ENCODE measurements at regions not wholly inside any gene's neighbourhood (a gene's known extent, or its start where the extent isn't known, plus 50 kb on each side); places are given as distances from the start of the nearest gene placed in this dataset.
"Not testable (repeated sequence)": the region's sequence is repeated elsewhere in the genome, so short reads cannot be mapped to it uniquely, and the experiment has no call there.

- DNase-seq: no peak
Measured at GRCh38 chr14:21866479-21866878, 192.9 kb upstream of the OR4E1 start.

DNA sequence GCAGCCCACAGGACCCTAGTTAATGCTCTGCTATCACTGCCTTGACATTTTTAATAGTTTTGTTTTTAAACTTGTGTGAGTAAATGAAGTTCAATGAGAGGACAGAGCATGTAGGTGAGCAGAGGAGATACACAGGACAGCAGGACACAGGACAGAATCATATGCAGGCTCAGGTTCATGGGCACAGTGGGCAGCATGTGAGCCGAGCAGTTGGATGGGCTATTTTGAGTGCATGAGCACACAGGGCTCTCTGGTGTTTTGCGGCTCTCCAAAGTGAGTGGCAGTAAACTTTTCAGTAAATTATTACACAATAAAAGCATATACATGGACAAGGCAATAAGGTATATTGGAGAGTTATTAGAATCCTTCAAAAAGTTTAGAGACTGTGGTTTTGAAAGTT lies 189.7 kb upstream of the OR4E1 start:
- no peak for DNase-seq

GRCh38 chr14:21861153-21861552 lies 187.5 kb upstream of the OR4E1 start:
- no peak for DNase-seq

- DNase-seq: no peak
Measured at GRCh38 chr14:21860172-21860571, 186.6 kb upstream of the OR4E1 start.

GRCh38 chr14:21852775-21853174 lies 179.2 kb upstream of the OR4E1 start:
- no peak for DNase-seq

DNA sequence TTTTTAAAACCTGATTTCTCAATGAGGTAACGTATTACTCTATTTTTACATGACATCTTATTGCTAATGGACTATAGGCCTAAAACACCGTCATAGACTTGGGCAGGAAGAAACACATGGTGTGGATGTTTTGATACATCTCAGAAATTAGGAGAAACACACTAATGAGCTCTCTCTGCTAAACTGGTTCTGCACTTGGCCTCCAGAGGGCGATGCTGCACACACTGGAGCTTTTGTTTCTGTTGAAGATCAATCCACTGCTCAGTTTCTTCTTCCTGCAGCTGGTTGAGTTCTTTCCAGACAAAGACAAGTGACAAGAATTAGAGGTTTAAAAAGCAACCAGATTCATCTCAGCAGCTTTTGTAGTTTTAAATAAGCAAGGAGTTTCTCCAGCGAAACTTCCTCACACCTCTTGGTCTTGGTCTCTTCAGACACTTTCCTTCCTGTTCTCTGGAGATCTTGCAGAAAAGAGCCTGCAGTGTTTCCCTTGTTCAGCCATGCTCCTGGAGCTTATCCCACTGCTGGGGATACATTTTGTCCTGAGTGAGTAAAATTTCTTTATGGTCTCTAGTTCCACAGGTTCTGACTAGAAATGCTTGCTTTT lies 178.5 kb upstream of the OR4E1 start:
- no peak for DNase-seq

DNA sequence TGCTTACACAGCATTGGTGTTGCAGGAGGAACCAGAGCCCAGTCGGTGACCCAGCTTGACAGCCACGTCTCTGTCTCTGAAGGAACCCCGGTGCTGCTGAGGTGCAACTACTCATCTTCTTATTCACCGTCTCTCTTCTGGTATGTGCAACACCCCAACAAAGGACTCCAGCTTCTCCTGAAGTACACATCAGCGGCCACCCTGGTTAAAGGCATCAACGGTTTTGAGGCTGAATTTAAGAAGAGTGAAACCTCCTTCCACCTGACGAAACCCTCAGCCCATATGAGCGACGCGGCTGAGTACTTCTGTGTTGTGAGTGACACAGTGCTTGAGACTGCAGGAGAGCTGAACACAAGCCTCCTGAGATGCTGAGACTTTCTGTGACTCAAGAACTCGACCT lies 173.3 kb upstream of the OR4E1 start:
- DNase-seq: not testable (repeated sequence)

GRCh38 chr14:21846227-21846885 lies 172.7 kb upstream of the OR4E1 start:
- peak; percentile 2 for DNase-seq

DNA sequence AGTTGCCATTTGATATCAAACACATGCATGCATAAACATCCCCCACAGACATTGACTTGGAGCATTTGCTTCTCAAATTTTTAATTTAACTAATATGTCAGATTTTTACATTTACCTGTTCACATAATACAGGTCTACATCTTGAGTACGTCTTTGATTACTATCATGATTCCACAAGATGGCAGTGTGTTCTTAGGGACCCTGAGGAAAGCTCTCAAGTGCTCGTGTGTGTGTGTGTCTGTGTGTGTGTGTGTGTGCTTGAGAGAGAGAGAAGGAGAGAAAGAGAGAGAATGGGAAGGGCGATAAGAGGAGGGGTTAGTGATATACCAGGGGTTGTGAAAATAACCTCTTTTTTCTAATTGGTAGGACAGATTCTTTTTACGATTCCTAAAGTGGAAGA lies 167.1 kb upstream of the OR4E1 start:
- DNase-seq: no peak

- DNase-seq: no peak
Measured at GRCh38 chr14:21833836-21834235, 160.2 kb upstream of the OR4E1 start.

GRCh38 chr14:21825845-21826244 lies 152.2 kb upstream of the OR4E1 start:
- no peak for DNase-seq

DNA sequence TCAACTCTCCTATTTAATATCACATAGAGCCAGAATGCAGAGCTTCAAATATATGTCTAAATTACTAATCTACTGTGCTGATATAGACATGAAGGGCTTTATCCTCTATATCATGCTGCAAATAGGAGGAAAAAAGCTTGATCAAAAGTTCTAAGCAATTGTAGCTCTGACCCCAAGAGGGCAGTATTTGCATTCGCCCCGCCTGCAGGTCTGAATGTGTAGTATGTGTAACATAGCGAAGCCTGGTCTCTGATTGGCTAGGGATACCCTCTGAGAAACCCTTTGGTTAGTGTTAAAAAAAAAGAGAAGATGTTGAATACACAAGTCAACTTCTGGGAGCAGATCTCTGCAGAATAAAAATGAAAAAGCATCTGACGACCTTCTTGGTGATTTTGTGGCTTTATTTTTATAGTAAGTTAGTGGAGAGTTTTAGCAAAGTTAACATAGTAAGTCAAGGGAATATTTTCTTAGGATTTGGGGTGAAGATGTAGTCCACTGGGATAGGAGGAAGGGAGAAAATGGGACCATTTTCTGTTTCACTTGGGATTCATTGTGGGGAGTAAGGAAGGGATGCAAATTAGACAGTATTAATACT lies 151.6 kb upstream of the OR4E1 start:
- DNase-seq: no peak

DNA sequence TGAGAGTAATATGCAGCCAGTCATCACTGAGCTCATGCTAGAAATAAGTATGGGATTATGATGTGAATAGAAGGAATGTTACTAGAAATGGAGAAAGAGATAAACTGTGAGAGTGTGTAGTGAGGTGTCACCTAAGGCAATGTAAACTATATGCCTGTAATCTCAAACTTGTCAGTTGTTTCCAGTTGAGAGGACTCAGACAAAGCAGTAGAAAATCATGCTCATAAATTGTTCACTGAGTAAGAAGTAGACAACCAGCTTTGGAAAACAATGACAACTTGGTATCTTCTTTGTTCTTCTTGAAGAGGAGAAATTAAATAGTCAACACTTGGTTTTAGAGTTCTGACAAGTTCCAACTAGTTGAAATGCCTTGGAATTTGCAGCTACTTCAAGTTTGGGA lies 148.5 kb upstream of the OR4E1 start:
- DNase-seq: no peak

- DNase-seq: no peak
Measured at GRCh38 chr14:21820631-21821030, 147.0 kb upstream of the OR4E1 start.

GRCh38 chr14:21819891-21820290 lies 146.3 kb upstream of the OR4E1 start:
- not testable (repeated sequence) for DNase-seq

- not testable (repeated sequence) for DNase-seq
Measured at GRCh38 chr14:21817010-21817409, 143.4 kb upstream of the OR4E1 start.

DNA sequence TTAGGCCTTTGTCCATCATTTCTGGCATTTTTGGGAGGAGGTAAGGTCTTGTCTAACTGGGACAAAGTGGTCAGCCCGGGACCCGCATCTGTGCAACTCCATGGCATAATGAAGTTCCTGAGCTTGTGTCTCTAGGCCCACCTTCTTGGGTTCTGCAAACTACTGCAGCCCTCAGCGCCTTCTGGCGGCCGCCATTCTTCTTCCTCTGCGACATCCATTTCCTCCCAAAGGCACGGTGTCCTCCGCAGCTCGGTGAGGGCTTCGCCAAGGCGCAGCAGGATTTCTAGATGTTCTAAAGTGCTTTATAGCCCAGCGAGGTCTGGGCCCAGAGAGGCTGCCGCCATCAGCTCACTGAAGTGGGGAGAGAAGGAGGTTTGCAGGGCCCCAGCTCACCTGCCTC lies 134.4 kb upstream of the OR4E1 start:
- no peak for DNase-seq

- DNase-seq: no peak
Measured at GRCh38 chr14:21804981-21805380, 131.4 kb upstream of the OR4E1 start.

GRCh38 chr14:21802441-21802840 lies 128.8 kb upstream of the OR4E1 start:
- no peak for DNase-seq

GRCh38 chr14:21796916-21797315 lies 123.3 kb upstream of the OR4E1 start:
- DNase-seq: peak; percentile 32

DNA sequence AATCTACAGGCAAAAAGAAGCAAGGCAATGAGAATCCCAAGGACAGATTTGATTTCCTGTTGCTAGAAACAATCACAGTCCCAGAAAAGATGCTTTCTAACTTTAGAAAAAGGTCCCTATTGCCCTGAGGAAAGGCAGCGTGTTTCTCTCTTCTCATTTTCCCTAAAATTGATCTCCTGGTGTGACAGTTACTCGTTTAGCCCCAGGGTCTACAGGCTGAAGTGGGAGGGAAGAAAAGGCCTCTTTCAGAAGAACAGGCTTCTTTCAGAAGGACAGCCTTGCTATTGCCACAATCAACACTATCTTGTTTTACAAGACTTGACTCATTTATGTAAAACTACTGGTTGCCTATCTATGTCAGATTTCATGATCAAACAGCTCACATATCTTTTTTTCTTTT lies 121.8 kb upstream of the OR4E1 start:
- no peak for DNase-seq

DNA sequence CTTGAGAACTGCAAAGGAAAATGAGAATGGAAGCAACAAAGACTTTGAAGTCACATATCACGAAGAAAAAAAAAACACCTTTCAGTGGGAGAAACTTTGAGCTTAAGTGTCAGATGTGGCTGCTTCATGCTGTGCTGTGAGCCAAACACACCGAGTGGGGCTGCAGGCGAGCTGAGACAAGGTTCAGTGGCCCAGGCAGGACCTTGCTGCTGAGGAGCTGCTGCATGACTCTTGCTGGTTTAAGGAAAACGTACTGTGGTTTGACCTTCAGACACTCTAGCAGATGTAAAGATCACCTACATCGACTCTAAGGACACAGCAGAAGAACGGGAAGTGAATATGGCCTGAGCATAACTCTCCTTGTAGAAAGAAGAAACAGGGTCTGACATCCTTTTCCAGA lies 118.1 kb upstream of the OR4E1 start:
- no peak for DNase-seq

GRCh38 chr14:21788687-21789086 lies 115.1 kb upstream of the OR4E1 start:
- DNase-seq: not testable (repeated sequence)

GRCh38 chr14:21787242-21787641 lies 113.6 kb upstream of the OR4E1 start:
- not testable (repeated sequence) for DNase-seq

DNA sequence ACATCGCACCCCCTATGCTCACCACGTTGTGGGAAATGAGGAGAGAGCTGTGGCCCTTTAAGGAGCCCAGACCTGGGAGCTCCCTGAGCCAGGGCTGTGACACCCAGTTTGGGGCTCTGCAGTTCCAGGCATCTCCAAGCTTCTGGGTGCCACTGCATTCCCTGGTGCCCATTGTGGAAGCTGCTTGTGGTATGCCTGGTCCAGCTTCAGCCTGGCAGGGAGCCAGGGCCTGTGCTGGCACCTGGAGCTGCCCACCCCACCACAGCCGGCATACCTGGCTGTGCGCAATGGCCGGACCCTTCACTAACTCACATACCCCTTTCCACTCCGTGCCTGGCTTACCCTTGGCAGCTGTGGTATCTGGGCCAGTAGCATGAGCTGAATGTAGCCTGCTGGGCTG lies 107.9 kb upstream of the OR4E1 start:
- no peak for DNase-seq
